WI38 (cell line): ENCODE measurements at regions not wholly inside any gene's neighbourhood (a gene's known extent, or its start where the extent isn't known, plus 50 kb on each side); places are given as distances from the start of the nearest gene placed in this dataset.

Source experiments
- H3K4me3 ChIP-seq: 2 replicates; pipeline ENCODE4 v1.5.1; 2011; ENCODE audit warnings: low read depth, mild to moderate bottlenecking, control low read depth, low read length
- CTCF ChIP-seq: IDR thresholded peaks from 2 replicates; pipeline ENCODE4 v1.5.1; 2012; ENCODE audit warnings: low read depth, mild to moderate bottlenecking, control low read depth, low read length

DNA sequence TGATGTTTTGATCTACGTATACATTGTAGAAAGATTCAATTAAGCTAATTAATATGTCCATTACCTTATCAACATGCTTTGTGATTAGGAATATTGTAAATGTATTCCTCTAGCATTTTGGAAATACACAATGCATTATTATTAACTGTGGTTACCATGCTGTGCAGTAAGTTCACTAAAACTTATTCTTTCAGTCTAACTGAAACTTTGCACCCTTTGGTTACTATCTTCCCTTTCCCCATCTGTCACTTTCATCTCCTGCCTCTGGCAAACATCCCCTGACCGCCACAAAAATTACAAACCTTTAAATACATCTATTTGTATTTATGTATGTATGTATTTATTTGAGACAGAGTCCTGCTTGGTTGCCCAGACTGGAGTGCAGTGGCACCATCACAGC lies 388.0 kb downstream of the NYAP2 start:
- no peak overlapping the region for H3K4me3 ChIP-seq
- no peak for TF ChIP-seq CTCF

GRCh38 chr2:225781991-225782390 lies 382.5 kb downstream of the NYAP2 start:
- H3K4me3 ChIP-seq: no peak overlapping the region
- no peak for TF ChIP-seq CTCF

DNA sequence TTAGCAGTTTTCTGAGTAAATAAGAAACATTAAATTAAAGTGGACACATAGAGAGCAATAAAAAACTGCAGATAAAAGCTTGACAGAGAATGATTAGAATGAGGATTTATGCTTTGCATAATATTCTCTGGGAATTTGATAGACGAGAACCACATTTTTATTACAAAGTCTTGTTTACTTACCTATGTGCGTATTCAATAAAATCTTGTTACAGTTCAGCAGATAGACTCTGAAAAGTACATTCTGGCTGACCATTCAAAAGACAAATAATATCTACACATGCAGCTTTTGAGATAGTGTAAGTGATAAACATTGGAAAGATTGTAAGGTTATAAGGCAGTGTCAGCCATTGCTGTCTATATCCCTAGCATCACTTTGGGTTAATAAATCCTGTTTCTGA lies 381.6 kb downstream of the NYAP2 start:
- H3K4me3 ChIP-seq: no peak overlapping the region
- TF ChIP-seq CTCF: no peak

GRCh38 chr2:225779829-225780228 lies 380.3 kb downstream of the NYAP2 start:
- no peak for TF ChIP-seq CTCF
- no peak overlapping the region for H3K4me3 ChIP-seq

DNA sequence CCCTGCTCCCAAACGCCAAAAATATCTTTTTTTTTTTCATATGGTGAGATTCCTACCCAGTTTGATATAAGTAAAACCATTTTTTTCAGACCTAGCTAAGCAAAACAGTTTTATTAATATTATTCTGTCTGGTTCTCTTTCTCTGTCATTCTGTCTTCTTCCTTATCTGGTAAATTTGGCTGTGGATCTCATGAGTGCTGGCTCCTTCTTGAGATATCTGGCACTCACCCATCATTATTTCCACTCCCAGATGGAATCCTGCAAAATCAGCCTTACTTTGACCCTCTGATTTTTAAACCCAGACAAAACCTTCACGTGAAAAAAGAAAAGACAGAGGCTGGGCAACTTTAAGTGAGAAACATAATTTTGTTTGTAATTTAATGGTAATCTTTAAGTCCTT lies 373.6 kb downstream of the NYAP2 start:
- H3K4me3 ChIP-seq: no peak overlapping the region
- TF ChIP-seq CTCF: no peak

DNA sequence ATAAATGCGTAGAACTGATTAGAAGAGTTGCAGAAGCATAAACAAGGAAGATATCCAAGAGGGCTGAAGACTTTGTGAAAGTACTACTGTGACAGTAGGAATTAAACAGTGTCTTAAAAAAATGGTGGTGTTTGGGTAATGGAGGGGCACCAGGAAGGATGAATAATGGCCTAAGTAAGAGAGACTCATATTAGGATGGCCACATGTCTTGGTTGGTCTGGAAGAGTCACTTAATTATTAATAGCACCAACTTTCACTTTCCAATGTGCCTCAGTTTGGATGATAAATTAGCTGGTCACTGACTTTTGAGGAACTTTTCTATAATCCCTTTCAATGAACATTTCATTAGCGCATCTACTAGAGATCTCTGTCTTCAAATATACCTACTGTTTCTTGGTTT lies 372.2 kb downstream of the NYAP2 start:
- no peak overlapping the region for H3K4me3 ChIP-seq
- no peak for TF ChIP-seq CTCF

DNA sequence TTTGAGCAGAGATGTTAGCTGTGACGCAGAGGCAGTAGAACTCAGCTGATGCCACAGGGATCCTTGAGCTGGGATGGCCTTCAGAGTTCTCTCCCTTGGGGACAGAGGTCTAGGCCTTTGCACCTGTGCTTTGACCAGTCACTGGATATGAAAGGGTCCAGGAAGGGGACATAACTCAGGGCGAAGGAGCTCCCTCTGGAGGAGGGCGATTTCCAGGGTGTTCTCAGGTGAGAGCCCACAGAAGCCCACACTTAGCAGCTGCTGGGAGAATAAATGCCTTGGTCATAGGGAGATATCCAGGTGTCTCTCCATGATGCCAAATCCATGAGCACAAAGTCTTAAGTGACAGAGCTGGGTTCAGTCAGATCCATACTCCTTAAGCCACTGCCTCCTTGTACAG lies 369.2 kb downstream of the NYAP2 start:
- no peak for TF ChIP-seq CTCF
- no peak overlapping the region for H3K4me3 ChIP-seq

GRCh38 chr2:225766431-225766830 lies 366.9 kb downstream of the NYAP2 start:
- TF ChIP-seq CTCF: no peak
- no peak overlapping the region for H3K4me3 ChIP-seq
